Mucosa of rectum (tissue), 2 donors: ENCODE measurements at regions not wholly inside any gene's neighbourhood (a gene's known extent, or its start where the extent isn't known, plus 50 kb on each side); places are given as distances from the start of the nearest gene placed in this dataset.
A peak's percentile ranks its signal among the peaks of the same experiment; 100 is the strongest.
"Not testable (repeated sequence)": the region's sequence is repeated elsewhere in the genome, so short reads cannot be mapped to it uniquely, and the experiment has no call there.

ENCODE experiments used
- H3K27ac ChIP-seq, 2 donors: one replicate each; pipeline ENCODE4 v1.7.0; 2013; ENCODE audit warnings: inconsistent platforms in 2 of 2, low read depth in 2 of 2, low read length in 2 of 2
- H3K27me3 ChIP-seq, 2 donors: one replicate each; pipeline ENCODE4 v1.7.0; 2013; ENCODE audit warnings: low read length in 2 of 2; ENCODE audit not compliant: control insufficient read depth in 2 of 2, insufficient read depth in 2 of 2
- H3K36me3 ChIP-seq, 2 donors: one replicate each; pipeline ENCODE4 v1.7.0; 2013; ENCODE audit warnings: low read length in 2 of 2; ENCODE audit not compliant: control insufficient read depth in 2 of 2, insufficient read depth in 2 of 2
- H3K4me1 ChIP-seq, 2 donors: one replicate each; pipeline ENCODE4 v1.7.0; 2013; ENCODE audit warnings: low read length in 2 of 2, mild to moderate bottlenecking in 1 of 2; ENCODE audit not compliant: control insufficient read depth in 2 of 2, insufficient read depth in 2 of 2
- H3K4me3 ChIP-seq, 2 donors: one replicate each; pipeline ENCODE4 v1.7.0; 2013; ENCODE audit warnings: low read length in 2 of 2
- H3K9ac ChIP-seq, 2 donors: one replicate each; pipeline ENCODE4 v1.7.0; 2013; ENCODE audit warnings: low read length in 2 of 2, low read depth in 1 of 2, mild to moderate bottlenecking in 1 of 2
- H3K9me3 ChIP-seq, 2 donors: one replicate each; pipeline ENCODE4 v1.7.0; 2013; ENCODE audit warnings: low read length in 2 of 2; ENCODE audit not compliant: control insufficient read depth in 2 of 2
- donor health status: healthy.
- donor health status: Normal muscosa, but diverticular disease.

DNA sequence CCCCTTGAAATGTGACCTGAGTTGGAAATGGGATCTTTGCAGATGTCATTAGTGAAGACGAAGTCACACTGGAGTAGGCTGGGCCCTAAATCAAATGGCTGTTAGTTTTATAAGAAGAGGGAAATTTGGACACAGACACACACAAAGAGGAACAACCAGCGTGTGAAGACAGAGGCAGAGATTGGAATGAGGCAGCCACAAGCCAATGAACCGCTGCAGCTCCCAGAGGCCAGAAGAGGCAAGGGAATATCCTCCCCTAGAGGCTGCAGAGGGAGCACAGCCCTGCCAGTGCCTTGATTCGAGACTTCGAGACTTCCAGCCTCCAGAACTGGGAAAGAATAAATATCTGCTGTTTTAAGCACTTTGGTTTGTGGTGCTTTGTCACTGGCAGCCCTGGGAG is 484.5 kb downstream of the MN1 start:
- Histone ChIP-seq H3K9ac (no peak overlapping the region), H3K27ac (peak overlapping the region in 1 of 2 donors; percentile 27), H3K36me3 (no peaks in the 10 kb centered on the region), H3K9me3 (no peaks in the 10 kb centered on the region), H3K4me1 (peaks cover 48 to 57% of the 10 kb centered on the region in 2 donors), H3K4me3 (no peak overlapping the region), H3K27me3 (no peaks in the 10 kb centered on the region)

- no peak overlapping the region for H3K9ac ChIP-seq
- peak overlapping the region in 1 of 2 donors; percentile 53 for H3K4me3 ChIP-seq
- H3K27me3 ChIP-seq, result no peaks in the 10 kb centered on the region
- H3K9me3 ChIP-seq, result no peaks in the 10 kb centered on the region
- peak overlapping the region in 1 of 2 donors; percentile 43 for H3K27ac ChIP-seq
- peaks cover 46 to 56% of the 10 kb centered on the region in 2 donors for H3K4me1 ChIP-seq
- H3K36me3 ChIP-seq, result no peaks in the 10 kb centered on the region
Observed at GRCh38 chr22:27317971-27318428, 483.6 kb downstream of the MN1 start.

DNA sequence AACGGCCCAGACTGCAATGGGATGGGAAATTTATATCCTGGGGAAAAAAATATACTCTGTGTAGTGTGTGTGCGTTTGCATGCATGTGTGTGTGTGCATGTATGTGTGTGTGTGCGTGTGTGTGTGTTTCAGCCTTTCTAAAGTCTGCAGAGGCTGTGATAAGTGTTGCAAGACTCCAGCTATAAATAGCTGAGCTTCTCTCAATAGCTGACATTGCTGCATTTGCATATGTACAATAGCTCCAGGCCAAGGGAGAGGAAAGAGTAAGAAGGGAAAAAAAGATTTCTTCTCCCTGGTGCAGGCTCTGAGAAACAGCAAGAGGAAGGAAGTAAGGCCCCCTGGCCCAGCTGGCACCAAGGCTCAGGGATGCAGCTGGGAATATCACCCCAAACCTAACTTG is 483.0 kb downstream of the MN1 start:
- Histone ChIP-seq H3K27me3 (no peaks in the 10 kb centered on the region), H3K9ac (no peak overlapping the region), H3K36me3 (no peaks in the 10 kb centered on the region), H3K27ac (no peak overlapping the region), H3K4me3 (no peak overlapping the region), H3K4me1 (peaks cover 44 to 51% of the 10 kb centered on the region in 2 donors), H3K9me3 (no peaks in the 10 kb centered on the region)

GRCh38 chr22:27323661-27324060 is 477.9 kb downstream of the MN1 start:
- no peaks in the 10 kb centered on the region for H3K9me3 ChIP-seq
- H3K4me3 ChIP-seq, result no peak overlapping the region
- no peaks in the 10 kb centered on the region for H3K36me3 ChIP-seq
- H3K9ac ChIP-seq, result no peak overlapping the region
- H3K4me1 ChIP-seq, result peaks cover 3% of the 10 kb centered on the region in 2 donors
- no peaks in the 10 kb centered on the region for H3K27me3 ChIP-seq
- no peak overlapping the region for H3K27ac ChIP-seq

DNA sequence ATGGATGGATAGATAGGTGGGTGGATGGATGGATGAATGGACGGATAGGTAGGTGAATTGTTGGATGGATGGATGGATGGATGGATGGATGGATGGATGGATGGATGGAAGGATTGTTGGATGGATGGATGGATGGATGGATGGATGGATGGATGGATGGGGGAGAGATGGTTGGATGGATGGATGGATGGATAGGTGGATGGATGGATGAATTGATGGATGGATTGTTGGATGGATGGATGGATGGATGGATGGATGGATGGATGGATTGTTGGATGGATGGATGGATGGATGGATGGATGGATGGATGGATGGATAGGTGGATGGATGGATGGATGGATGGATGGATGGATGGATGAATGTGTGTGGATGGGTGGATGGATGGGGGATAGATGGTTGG is 476.6 kb downstream of the MN1 start:
- H3K27ac ChIP-seq, result not testable (repeated sequence)

GRCh38 chr22:27327497-27327896 is 474.1 kb downstream of the MN1 start:
- H3K9me3 ChIP-seq, result no peaks in the 10 kb centered on the region
- H3K4me3 ChIP-seq, result no peak overlapping the region
- no peak overlapping the region for H3K9ac ChIP-seq
- no peaks in the 10 kb centered on the region for H3K4me1 ChIP-seq
- H3K27me3 ChIP-seq, result peaks cover 0 to 3% of the 10 kb centered on the region in 2 donors
- H3K27ac ChIP-seq, result no peak overlapping the region
- no peaks in the 10 kb centered on the region for H3K36me3 ChIP-seq

More for the DNA sequence above, 476.6 kb downstream of the MN1 start:
- not testable (repeated sequence) for H3K9me3 ChIP-seq, H3K4me3 ChIP-seq, H3K27me3 ChIP-seq, H3K36me3 ChIP-seq, H3K9ac ChIP-seq, H3K4me1 ChIP-seq

GRCh38 chr22:27327981-27328721 is 473.4 kb downstream of the MN1 start:
- no peak overlapping the region for H3K4me3 ChIP-seq
- no peaks in the 10 kb centered on the region for H3K4me1 ChIP-seq
- H3K9ac ChIP-seq, result no peak overlapping the region
- no peak overlapping the region for H3K27ac ChIP-seq
- no peaks in the 10 kb centered on the region for H3K36me3 ChIP-seq
- peaks cover 0 to 3% of the 10 kb centered on the region in 2 donors for H3K27me3 ChIP-seq
- H3K9me3 ChIP-seq, result no peaks in the 10 kb centered on the region

GRCh38 chr22:27329131-27329850 is 472.3 kb downstream of the MN1 start:
- Histone ChIP-seq H3K27me3 (peaks cover 0 to 3% of the 10 kb centered on the region in 2 donors), H3K9me3 (no peaks in the 10 kb centered on the region), H3K36me3 (no peaks in the 10 kb centered on the region), H3K4me1 (no peaks in the 10 kb centered on the region), H3K9ac (no peak overlapping the region), H3K4me3 (no peak overlapping the region), H3K27ac (no peak overlapping the region)

- Histone ChIP-seq H3K4me3 (no peak overlapping the region), H3K9me3 (no peaks in the 10 kb centered on the region), H3K27ac (no peak overlapping the region), H3K9ac (no peak overlapping the region), H3K36me3 (no peaks in the 10 kb centered on the region), H3K27me3 (peaks cover 0 to 3% of the 10 kb centered on the region in 2 donors), H3K4me1 (no peaks in the 10 kb centered on the region)
Observed at GRCh38 chr22:27329966-27330645, 471.4 kb downstream of the MN1 start.
